HG02763 (cell line): ENCODE measurements at regions not wholly inside any gene's neighbourhood (a gene's known extent, or its start where the extent isn't known, plus 50 kb on each side); places are given as distances from the start of the nearest gene placed in this dataset.
"Not testable (repeated sequence)": the region's sequence is repeated elsewhere in the genome, so short reads cannot be mapped to it uniquely, and the experiment has no call there.

Experiments used
- ATAC-seq: cut with Tn5 transposase; IDR thresholded peaks from one replicate; pipeline ENCODE4 v1.9.1; 2021; ENCODE audit warnings: mild to moderate bottlenecking, moderate library complexity; ENCODE audit not compliant: unreplicated experiment

- ATAC-seq = no peak
Measured at GRCh38 chr13:50616101-50616500, 227.4 kb downstream of the DLEU7 start.

GRCh38 chr13:50617134-50617721 lies 226.3 kb downstream of the DLEU7 start:
- ATAC-seq = no peak

- no peak for ATAC-seq
Measured at GRCh38 chr13:50618206-50618605, 225.3 kb downstream of the DLEU7 start.

- no peak for ATAC-seq
Measured at GRCh38 chr13:50626101-50626547, 217.4 kb downstream of the DLEU7 start.

GRCh38 chr13:50627111-50627510 lies 216.4 kb downstream of the DLEU7 start:
- no peak for ATAC-seq

GRCh38 chr13:50628512-50628911 lies 215.0 kb downstream of the DLEU7 start:
- not testable (repeated sequence) for ATAC-seq

GRCh38 chr13:50629497-50629896 lies 214.0 kb downstream of the DLEU7 start:
- ATAC-seq = no peak

- ATAC-seq = no peak
Measured at GRCh38 chr13:50629966-50630365, 213.5 kb downstream of the DLEU7 start.

- no peak for ATAC-seq
Measured at GRCh38 chr13:50631041-50631440, 212.5 kb downstream of the DLEU7 start.

- ATAC-seq = no peak
Measured at GRCh38 chr13:50634339-50634738, 209.2 kb downstream of the DLEU7 start.

GRCh38 chr13:50635504-50635903 lies 208.0 kb downstream of the DLEU7 start:
- peak; percentile 35 for ATAC-seq

- peak; percentile 68 for ATAC-seq
Measured at GRCh38 chr13:50636007-50636704, 207.3 kb downstream of the DLEU7 start.

- ATAC-seq = no peak
Measured at GRCh38 chr13:50643060-50643459, 200.4 kb downstream of the DLEU7 start.

- no peak for ATAC-seq
Measured at GRCh38 chr13:50644081-50644871, 199.2 kb downstream of the DLEU7 start.

- no peak for ATAC-seq
Measured at GRCh38 chr13:50645092-50645491, 198.4 kb downstream of the DLEU7 start.

GRCh38 chr13:50646070-50646469 lies 197.4 kb downstream of the DLEU7 start:
- no peak for ATAC-seq

- no peak for ATAC-seq
Measured at GRCh38 chr13:50649211-50649610, 194.3 kb downstream of the DLEU7 start.

- ATAC-seq = no peak
Measured at GRCh38 chr13:50650592-50651504, 192.6 kb downstream of the DLEU7 start.

- ATAC-seq = no peak
Measured at GRCh38 chr13:50651922-50652321, 191.6 kb downstream of the DLEU7 start.

- ATAC-seq = no peak
Measured at GRCh38 chr13:50654331-50654730, 189.2 kb downstream of the DLEU7 start.

- ATAC-seq = not testable (repeated sequence)
Measured at GRCh38 chr13:50661881-50662280, 181.6 kb downstream of the DLEU7 start.
